Muscle of arm (tissue), 1 donor: ENCODE measurements at regions not wholly inside any gene's neighbourhood (a gene's known extent, or its start where the extent isn't known, plus 50 kb on each side); places are given as distances from the start of the nearest gene placed in this dataset.
"Not testable (repeated sequence)": the region's sequence is repeated elsewhere in the genome, so short reads cannot be mapped to it uniquely, and the experiment has no call there.

Experiments
- DNase-seq: peaks from one replicate; pipeline ENCODE4 v3.0.0-alpha.2; 2013

GRCh38 chr14:106648874-106649273, 1122.5 kb downstream of the TMEM121 start:
- DNase-seq = not testable (repeated sequence)

GRCh38 chr14:106651016-106651415, 1124.6 kb downstream of the TMEM121 start:
- DNase-seq = no peak

- DNase-seq = no peak
These were observed 1126.1 kb downstream of the TMEM121 start for GRCh38 chr14:106652494-106652893.

GRCh38 chr14:106657460-106657859, 1131.1 kb downstream of the TMEM121 start:
- no peak for DNase-seq

- DNase-seq = not testable (repeated sequence)
These were observed 1131.9 kb downstream of the TMEM121 start for GRCh38 chr14:106658066-106658860.

- not testable (repeated sequence) for DNase-seq
These were observed 1135.2 kb downstream of the TMEM121 start for GRCh38 chr14:106661561-106661960.

- no peak for DNase-seq
These were observed 1136.7 kb downstream of the TMEM121 start for GRCh38 chr14:106662936-106663550.

GRCh38 chr14:106663805-106664410, 1137.5 kb downstream of the TMEM121 start:
- DNase-seq = not testable (repeated sequence)

- DNase-seq = no peak
These were observed 1139.4 kb downstream of the TMEM121 start for GRCh38 chr14:106665814-106666213.

- DNase-seq = no peak
These were observed 1140.0 kb downstream of the TMEM121 start for GRCh38 chr14:106666341-106666740.

GRCh38 chr14:106670011-106670410, 1143.6 kb downstream of the TMEM121 start:
- DNase-seq = no peak

- not testable (repeated sequence) for DNase-seq
These were observed 1147.7 kb downstream of the TMEM121 start for GRCh38 chr14:106674093-106674492.

- not testable (repeated sequence) for DNase-seq
These were observed 1148.2 kb downstream of the TMEM121 start for GRCh38 chr14:106674509-106675125.

GRCh38 chr14:106675716-106676115, 1149.3 kb downstream of the TMEM121 start:
- not testable (repeated sequence) for DNase-seq

- DNase-seq = no peak
These were observed 1153.4 kb downstream of the TMEM121 start for GRCh38 chr14:106679776-106680175.

- no peak for DNase-seq
These were observed 1154.8 kb downstream of the TMEM121 start for GRCh38 chr14:106681161-106681560.

- DNase-seq = no peak
These were observed 1155.2 kb downstream of the TMEM121 start for GRCh38 chr14:106681568-106681967.

GRCh38 chr14:106683631-106684030, 1157.2 kb downstream of the TMEM121 start:
- no peak for DNase-seq

GRCh38 chr14:106686533-106686932, 1160.2 kb downstream of the TMEM121 start:
- no peak for DNase-seq

GRCh38 chr14:106690333-106690891, 1164.0 kb downstream of the TMEM121 start:
- no peak for DNase-seq

GRCh38 chr14:106691601-106692291, 1165.4 kb downstream of the TMEM121 start:
- no peak for DNase-seq
